Hindlimb muscle (tissue), 1 donor: ENCODE measurements at regions not wholly inside any gene's neighbourhood (a gene's known extent, or its start where the extent isn't known, plus 50 kb on each side); places are given as distances from the start of the nearest gene placed in this dataset.
"Not testable (repeated sequence)": the region's sequence is repeated elsewhere in the genome, so short reads cannot be mapped to it uniquely, and the experiment has no call there.

Experiments
- DNase-seq: peaks from one replicate; pipeline ENCODE4 v3.0.0-alpha.2; 2013

- DNase-seq, result no peak
Observed at GRCh38 chr4:20046931-20047677, 204.6 kb upstream of the SLIT2 start.

- no peak for DNase-seq
Observed at GRCh38 chr4:20046179-20046578, 205.5 kb upstream of the SLIT2 start.

- DNase-seq, result no peak
Observed at GRCh38 chr4:20044966-20045365, 206.7 kb upstream of the SLIT2 start.

- DNase-seq, result no peak
Observed at GRCh38 chr4:20044502-20044911, 207.2 kb upstream of the SLIT2 start.

GRCh38 chr4:20043991-20044390 lies 207.7 kb upstream of the SLIT2 start:
- no peak for DNase-seq

- no peak for DNase-seq
Observed at GRCh38 chr4:20042769-20043168, 208.9 kb upstream of the SLIT2 start.

- DNase-seq, result no peak
Observed at GRCh38 chr4:20041839-20042407, 209.8 kb upstream of the SLIT2 start.

GRCh38 chr4:20037745-20038144 lies 214.0 kb upstream of the SLIT2 start:
- DNase-seq, result no peak

- no peak for DNase-seq
Observed at GRCh38 chr4:20030108-20030507, 221.6 kb upstream of the SLIT2 start.

- DNase-seq, result no peak
Observed at GRCh38 chr4:20028645-20029044, 223.1 kb upstream of the SLIT2 start.

GRCh38 chr4:20026456-20026855 lies 225.2 kb upstream of the SLIT2 start:
- DNase-seq, result no peak

- no peak for DNase-seq
Observed at GRCh38 chr4:20022471-20022870, 229.2 kb upstream of the SLIT2 start.

GRCh38 chr4:20020056-20020455 lies 231.6 kb upstream of the SLIT2 start:
- DNase-seq, result no peak

GRCh38 chr4:20019310-20020015 lies 232.2 kb upstream of the SLIT2 start:
- DNase-seq, result no peak

- DNase-seq, result no peak
Observed at GRCh38 chr4:20017777-20018115, 234.0 kb upstream of the SLIT2 start.

- peak; percentile 21 for DNase-seq
Observed at GRCh38 chr4:20017070-20017776, 234.5 kb upstream of the SLIT2 start.

- no peak for DNase-seq
Observed at GRCh38 chr4:20015636-20016224, 236.0 kb upstream of the SLIT2 start.

GRCh38 chr4:20003836-20004558 lies 247.7 kb upstream of the SLIT2 start:
- not testable (repeated sequence) for DNase-seq

- DNase-seq, result no peak
Observed at GRCh38 chr4:19999775-20000414, 251.8 kb upstream of the SLIT2 start.

- no peak for DNase-seq
Observed at GRCh38 chr4:19999276-19999675, 252.4 kb upstream of the SLIT2 start.

GRCh38 chr4:19993242-19993641 lies 258.5 kb upstream of the SLIT2 start:
- no peak for DNase-seq
